OCI-LY3 (cell line): ENCODE measurements at regions not wholly inside any gene's neighbourhood (a gene's known extent, or its start where the extent isn't known, plus 50 kb on each side); places are given as distances from the start of the nearest gene placed in this dataset.

Experiments used
- EZH2phosphoT487 ChIP-seq: fragments of 200-600 bp; shearing (Covaris generic); IDR thresholded peaks from 2 replicates; pipeline ENCODE4 v1.6.1; 2018; ENCODE audit warnings: antibody characterized with exemption, mixed run types, low read depth
- TF ChIP-seq, protein P1 (sequence below): fragments of 200-600, 300-600 bp; sonication (generic); IDR thresholded peaks from 2 replicates; pipeline ENCODE4 v1.5.1; 2014; ENCODE audit warnings: antibody characterized with exemption, low read length, low read depth

DNA sequence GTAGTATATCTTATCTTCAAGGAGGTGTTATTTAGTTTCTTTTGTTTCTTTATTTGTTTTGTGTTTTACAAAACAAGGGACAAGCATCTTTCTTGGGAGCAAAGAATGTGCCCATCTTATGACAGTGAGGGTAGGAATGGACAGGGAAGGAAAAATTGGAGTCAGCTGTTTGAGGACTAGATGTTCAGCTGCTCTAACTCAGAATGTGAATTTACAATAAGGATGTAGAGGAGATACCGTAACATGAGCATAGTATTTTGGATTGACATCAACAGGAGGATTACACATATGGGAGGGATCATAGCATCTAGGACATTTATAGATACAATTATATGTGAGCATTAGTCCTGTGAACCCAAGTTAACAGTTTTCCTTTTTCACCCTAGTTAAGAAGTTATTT, 89.0 kb upstream of the GK2 start:
- TF ChIP-seq, protein P1, sequence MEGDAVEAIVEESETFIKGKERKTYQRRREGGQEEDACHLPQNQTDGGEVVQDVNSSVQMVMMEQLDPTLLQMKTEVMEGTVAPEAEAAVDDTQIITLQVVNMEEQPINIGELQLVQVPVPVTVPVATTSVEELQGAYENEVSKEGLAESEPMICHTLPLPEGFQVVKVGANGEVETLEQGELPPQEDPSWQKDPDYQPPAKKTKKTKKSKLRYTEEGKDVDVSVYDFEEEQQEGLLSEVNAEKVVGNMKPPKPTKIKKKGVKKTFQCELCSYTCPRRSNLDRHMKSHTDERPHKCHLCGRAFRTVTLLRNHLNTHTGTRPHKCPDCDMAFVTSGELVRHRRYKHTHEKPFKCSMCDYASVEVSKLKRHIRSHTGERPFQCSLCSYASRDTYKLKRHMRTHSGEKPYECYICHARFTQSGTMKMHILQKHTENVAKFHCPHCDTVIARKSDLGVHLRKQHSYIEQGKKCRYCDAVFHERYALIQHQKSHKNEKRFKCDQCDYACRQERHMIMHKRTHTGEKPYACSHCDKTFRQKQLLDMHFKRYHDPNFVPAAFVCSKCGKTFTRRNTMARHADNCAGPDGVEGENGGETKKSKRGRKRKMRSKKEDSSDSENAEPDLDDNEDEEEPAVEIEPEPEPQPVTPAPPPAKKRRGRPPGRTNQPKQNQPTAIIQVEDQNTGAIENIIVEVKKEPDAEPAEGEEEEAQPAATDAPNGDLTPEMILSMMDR: no peak
- TF ChIP-seq EZH2phosphoT487: no peak
